BE2C (cell line): ENCODE measurements at regions not wholly inside any gene's neighbourhood (a gene's known extent, or its start where the extent isn't known, plus 50 kb on each side); places are given as distances from the start of the nearest gene placed in this dataset.

Experiments
- DNase-seq: peaks from one replicate; pipeline ENCODE4 v3.0.0-alpha.2; 2020
- H3K27me3 ChIP-seq: fragments of 250-450 bp; sonication (Bioruptor Pico); 2 replicates; pipeline ENCODE4 v1.5.1; 2020; ENCODE audit warnings: mild to moderate bottlenecking
- H3K36me3 ChIP-seq: fragments of 250-450 bp; sonication (Bioruptor Pico); 2 replicates; pipeline ENCODE4 v1.5.1; 2020; ENCODE audit warnings: mild to moderate bottlenecking
- H3K4me1 ChIP-seq: fragments of 250-450 bp; sonication (Bioruptor Pico); 2 replicates; pipeline ENCODE4 v1.5.1; 2020
- H3K4me3 ChIP-seq: 2 replicates; pipeline ENCODE4 v1.5.1; 2011; ENCODE audit warnings: low read depth, low read length
- H3K9me3 ChIP-seq: fragments of 250-450 bp; sonication (Bioruptor Pico); 2 replicates; pipeline ENCODE4 v1.5.1; 2020
- TF ChIP-seq, protein P1 (sequence below): IDR thresholded peaks from 2 replicates; pipeline ENCODE4 v1.5.1; 2012; ENCODE audit warnings: mild to moderate bottlenecking, low read depth, low read length

- no peaks in the 10 kb centered on the region for H3K36me3 ChIP-seq
Observed at GRCh38 chr3:116852803-116853202, 143.2 kb downstream of the TUSC7 start.

DNA sequence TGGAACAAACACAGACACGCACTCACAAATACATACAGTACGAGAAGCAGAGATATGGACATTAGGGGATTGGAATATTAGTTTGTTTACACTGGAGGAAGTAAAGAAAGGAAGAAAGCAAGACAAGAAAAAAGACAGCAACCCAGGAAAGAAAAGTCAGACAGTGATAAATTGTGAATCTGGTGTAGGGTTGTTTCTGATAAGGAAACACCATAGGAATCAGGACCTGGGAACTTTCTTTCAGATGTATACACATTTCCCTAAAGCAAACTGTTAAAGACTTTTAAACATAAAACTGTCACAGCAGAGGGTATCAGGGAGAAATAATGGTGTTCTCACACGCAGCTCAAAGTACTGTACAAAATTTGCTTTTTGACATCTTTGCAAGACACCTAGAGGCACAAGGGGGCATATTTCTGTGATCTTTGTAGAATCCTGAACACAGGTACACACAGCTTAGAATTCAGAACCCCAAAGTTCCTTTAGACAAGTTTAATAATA is 153.7 kb downstream of the TUSC7 start:
- Histone ChIP-seq H3K4me3 (no peak overlapping the region), H3K4me1 (peaks cover 8% of the 10 kb centered on the region; the same call in 1 of the 2 replicates), H3K27me3 (no peaks in the 10 kb centered on the region), H3K36me3 (no peaks in the 10 kb centered on the region), H3K9me3 (no peaks in the 10 kb centered on the region)
- DNase-seq: no peak
- TF ChIP-seq, protein P1, sequence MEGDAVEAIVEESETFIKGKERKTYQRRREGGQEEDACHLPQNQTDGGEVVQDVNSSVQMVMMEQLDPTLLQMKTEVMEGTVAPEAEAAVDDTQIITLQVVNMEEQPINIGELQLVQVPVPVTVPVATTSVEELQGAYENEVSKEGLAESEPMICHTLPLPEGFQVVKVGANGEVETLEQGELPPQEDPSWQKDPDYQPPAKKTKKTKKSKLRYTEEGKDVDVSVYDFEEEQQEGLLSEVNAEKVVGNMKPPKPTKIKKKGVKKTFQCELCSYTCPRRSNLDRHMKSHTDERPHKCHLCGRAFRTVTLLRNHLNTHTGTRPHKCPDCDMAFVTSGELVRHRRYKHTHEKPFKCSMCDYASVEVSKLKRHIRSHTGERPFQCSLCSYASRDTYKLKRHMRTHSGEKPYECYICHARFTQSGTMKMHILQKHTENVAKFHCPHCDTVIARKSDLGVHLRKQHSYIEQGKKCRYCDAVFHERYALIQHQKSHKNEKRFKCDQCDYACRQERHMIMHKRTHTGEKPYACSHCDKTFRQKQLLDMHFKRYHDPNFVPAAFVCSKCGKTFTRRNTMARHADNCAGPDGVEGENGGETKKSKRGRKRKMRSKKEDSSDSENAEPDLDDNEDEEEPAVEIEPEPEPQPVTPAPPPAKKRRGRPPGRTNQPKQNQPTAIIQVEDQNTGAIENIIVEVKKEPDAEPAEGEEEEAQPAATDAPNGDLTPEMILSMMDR: 0 out of 2 replicates have a peak, but pooled peaks have one; percentile 10

More at GRCh38 chr3:116852803-116853202, 143.2 kb downstream of the TUSC7 start:
- H3K4me3 ChIP-seq: no peak overlapping the region
- TF ChIP-seq, protein P1: no peak
- no peaks in the 10 kb centered on the region for H3K9me3 ChIP-seq
- DNase-seq: no peak
- no peaks in the 10 kb centered on the region for H3K4me1 ChIP-seq
- H3K27me3 ChIP-seq: no peaks in the 10 kb centered on the region

GRCh38 chr3:116863822-116864589 is 154.4 kb downstream of the TUSC7 start:
- Histone ChIP-seq H3K4me3 (peak overlapping the region; percentile 55), H3K27me3 (no peaks in the 10 kb centered on the region), H3K4me1 (peaks cover 8% of the 10 kb centered on the region; the same call in 1 of the 2 replicates), H3K9me3 (no peaks in the 10 kb centered on the region), H3K36me3 (no peaks in the 10 kb centered on the region)
- peak; percentile 11 for DNase-seq
- TF ChIP-seq, protein P1: peak; percentile 82

GRCh38 chr3:116864590-116864927 is 155.0 kb downstream of the TUSC7 start:
- Histone ChIP-seq H3K4me3 (peak overlapping the region; percentile 55), H3K4me1 (peaks cover 8% of the 10 kb centered on the region; the same call in 1 of the 2 replicates), H3K9me3 (no peaks in the 10 kb centered on the region), H3K36me3 (no peaks in the 10 kb centered on the region), H3K27me3 (no peaks in the 10 kb centered on the region)
- TF ChIP-seq, protein P1: no peak
- DNase-seq: no peak

GRCh38 chr3:116870379-116870778 is 160.8 kb downstream of the TUSC7 start:
- TF ChIP-seq, protein P1: no peak
- no peak for DNase-seq
- H3K36me3 ChIP-seq: no peaks in the 10 kb centered on the region
- H3K27me3 ChIP-seq: no peaks in the 10 kb centered on the region
- no peak overlapping the region for H3K4me3 ChIP-seq
- peaks cover 3% of the 10 kb centered on the region; the same call in 1 of the 2 replicates for H3K4me1 ChIP-seq
- H3K9me3 ChIP-seq: no peaks in the 10 kb centered on the region

GRCh38 chr3:116871905-116872304 is 162.3 kb downstream of the TUSC7 start:
- no peak overlapping the region for H3K4me3 ChIP-seq
- DNase-seq: no peak
- peaks cover 4% of the 10 kb centered on the region; the same call in 1 of the 2 replicates for H3K4me1 ChIP-seq
- TF ChIP-seq, protein P1: no peak
- no peaks in the 10 kb centered on the region for H3K36me3 ChIP-seq
- H3K27me3 ChIP-seq: no peaks in the 10 kb centered on the region
- no peaks in the 10 kb centered on the region for H3K9me3 ChIP-seq
